HL-60 (cell line): ENCODE measurements at regions not wholly inside any gene's neighbourhood (a gene's known extent, or its start where the extent isn't known, plus 50 kb on each side); places are given as distances from the start of the nearest gene placed in this dataset.

ENCODE experiments used
- TF ChIP-seq, protein P1 (sequence below): IDR thresholded peaks from one replicate; pipeline ENCODE4 v1.5.1; 2011; ENCODE audit warnings: low read length, control low read depth, inconsistent platforms; ENCODE audit not compliant: insufficient read depth
- TF ChIP-seq, protein P2 (sequence below): IDR thresholded peaks from 2 replicates; pipeline ENCODE4 v1.6.1; 2012; ENCODE audit warnings: low read depth; ENCODE audit not compliant: insufficient replicate concordance

DNA sequence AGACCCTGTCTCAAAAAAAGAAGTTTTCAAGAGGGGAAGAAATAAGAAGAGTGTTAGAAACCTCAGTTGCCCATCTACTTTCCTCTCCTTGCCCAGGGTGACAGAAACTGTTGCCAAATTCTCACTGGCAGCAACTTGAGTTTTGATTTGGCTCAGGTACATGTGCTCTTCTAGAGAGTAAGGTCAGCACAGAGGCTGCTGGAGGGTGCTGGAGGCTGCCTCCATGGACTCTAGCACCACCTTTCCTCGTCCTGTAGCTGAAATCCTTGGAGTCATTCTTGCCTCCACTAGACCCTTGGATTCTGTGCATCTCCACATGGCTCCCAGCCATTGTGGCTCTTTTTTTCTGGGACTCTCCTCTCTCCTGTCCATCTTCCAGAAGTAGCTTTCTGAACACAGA, 149.1 kb downstream of the TM9SF2 start:
- TF ChIP-seq, protein P1, sequence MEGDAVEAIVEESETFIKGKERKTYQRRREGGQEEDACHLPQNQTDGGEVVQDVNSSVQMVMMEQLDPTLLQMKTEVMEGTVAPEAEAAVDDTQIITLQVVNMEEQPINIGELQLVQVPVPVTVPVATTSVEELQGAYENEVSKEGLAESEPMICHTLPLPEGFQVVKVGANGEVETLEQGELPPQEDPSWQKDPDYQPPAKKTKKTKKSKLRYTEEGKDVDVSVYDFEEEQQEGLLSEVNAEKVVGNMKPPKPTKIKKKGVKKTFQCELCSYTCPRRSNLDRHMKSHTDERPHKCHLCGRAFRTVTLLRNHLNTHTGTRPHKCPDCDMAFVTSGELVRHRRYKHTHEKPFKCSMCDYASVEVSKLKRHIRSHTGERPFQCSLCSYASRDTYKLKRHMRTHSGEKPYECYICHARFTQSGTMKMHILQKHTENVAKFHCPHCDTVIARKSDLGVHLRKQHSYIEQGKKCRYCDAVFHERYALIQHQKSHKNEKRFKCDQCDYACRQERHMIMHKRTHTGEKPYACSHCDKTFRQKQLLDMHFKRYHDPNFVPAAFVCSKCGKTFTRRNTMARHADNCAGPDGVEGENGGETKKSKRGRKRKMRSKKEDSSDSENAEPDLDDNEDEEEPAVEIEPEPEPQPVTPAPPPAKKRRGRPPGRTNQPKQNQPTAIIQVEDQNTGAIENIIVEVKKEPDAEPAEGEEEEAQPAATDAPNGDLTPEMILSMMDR = no peak
- TF ChIP-seq, protein P2, sequence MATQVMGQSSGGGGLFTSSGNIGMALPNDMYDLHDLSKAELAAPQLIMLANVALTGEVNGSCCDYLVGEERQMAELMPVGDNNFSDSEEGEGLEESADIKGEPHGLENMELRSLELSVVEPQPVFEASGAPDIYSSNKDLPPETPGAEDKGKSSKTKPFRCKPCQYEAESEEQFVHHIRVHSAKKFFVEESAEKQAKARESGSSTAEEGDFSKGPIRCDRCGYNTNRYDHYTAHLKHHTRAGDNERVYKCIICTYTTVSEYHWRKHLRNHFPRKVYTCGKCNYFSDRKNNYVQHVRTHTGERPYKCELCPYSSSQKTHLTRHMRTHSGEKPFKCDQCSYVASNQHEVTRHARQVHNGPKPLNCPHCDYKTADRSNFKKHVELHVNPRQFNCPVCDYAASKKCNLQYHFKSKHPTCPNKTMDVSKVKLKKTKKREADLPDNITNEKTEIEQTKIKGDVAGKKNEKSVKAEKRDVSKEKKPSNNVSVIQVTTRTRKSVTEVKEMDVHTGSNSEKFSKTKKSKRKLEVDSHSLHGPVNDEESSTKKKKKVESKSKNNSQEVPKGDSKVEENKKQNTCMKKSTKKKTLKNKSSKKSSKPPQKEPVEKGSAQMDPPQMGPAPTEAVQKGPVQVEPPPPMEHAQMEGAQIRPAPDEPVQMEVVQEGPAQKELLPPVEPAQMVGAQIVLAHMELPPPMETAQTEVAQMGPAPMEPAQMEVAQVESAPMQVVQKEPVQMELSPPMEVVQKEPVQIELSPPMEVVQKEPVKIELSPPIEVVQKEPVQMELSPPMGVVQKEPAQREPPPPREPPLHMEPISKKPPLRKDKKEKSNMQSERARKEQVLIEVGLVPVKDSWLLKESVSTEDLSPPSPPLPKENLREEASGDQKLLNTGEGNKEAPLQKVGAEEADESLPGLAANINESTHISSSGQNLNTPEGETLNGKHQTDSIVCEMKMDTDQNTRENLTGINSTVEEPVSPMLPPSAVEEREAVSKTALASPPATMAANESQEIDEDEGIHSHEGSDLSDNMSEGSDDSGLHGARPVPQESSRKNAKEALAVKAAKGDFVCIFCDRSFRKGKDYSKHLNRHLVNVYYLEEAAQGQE = no peak
